Gastrocnemius medialis (tissue), 4 donors: ENCODE measurements at regions not wholly inside any gene's neighbourhood (a gene's known extent, or its start where the extent isn't known, plus 50 kb on each side); places are given as distances from the start of the nearest gene placed in this dataset.

Experiments used
- CTCF ChIP-seq, 5 experiments: fragments of 450-650 bp in 3 of 5; fragments of 200-600 bp in 2 of 5; sonication (generic) in 2 of 5; IDR thresholded peaks in 4 of 5; conservative IDR thresholded peaks in 1 of 5; 1 replicate in 4 of 5; 2 replicates in 1 of 5; pipeline ENCODE4 v1.5.1; 2016 to 2019; ENCODE audit warnings: antibody characterized with exemption in 5 of 5, mild to moderate bottlenecking in 3 of 5, moderate library complexity in 3 of 5
- POLR2A ChIP-seq, 2 donors: fragments of 450-650 bp; IDR thresholded peaks; one replicate each; pipeline ENCODE4 v1.6.1; 2017; ENCODE audit warnings: antibody characterized with exemption in 2 of 2, mild to moderate bottlenecking in 2 of 2, moderate library complexity in 2 of 2

GRCh38 chr12:86600664-86601231 is 344.6 kb upstream of the MGAT4C start:
- TF ChIP-seq CTCF (IDR thresholded peaks at IDR 0.05 in 4 of 5, conservative IDR thresholded peaks at IDR 0.05 in 1 of 5) (no peak), POLR2A (IDR thresholded peaks at IDR 0.05) (no peak)
